Activated CD4-positive, CD25-positive, alpha-beta regulatory T cell treated with anti-CD3 and anti-CD28 coated beads, Interleukin-2, amount 50 U/mL, for 24 hours (primary cell): ENCODE measurements at regions not wholly inside any gene's neighbourhood (a gene's known extent, or its start where the extent isn't known, plus 50 kb on each side); places are given as distances from the start of the nearest gene placed in this dataset.
"Not testable (repeated sequence)": the region's sequence is repeated elsewhere in the genome, so short reads cannot be mapped to it uniquely, and the experiment has no call there.

ENCODE experiments used
- ATAC-seq, 2 donors: fragments of 150-1000 bp; cut with Tn5 transposase; one replicate each; pipeline ENCODE4 v1.10.0; 2021; ENCODE audit warnings: mild to moderate bottlenecking in 1 of 2, moderate library complexity in 1 of 2

- no peak for ATAC-seq
Observed at GRCh38 chr6:139754898-139755775, 380.7 kb upstream of the CITED2 start.

GRCh38 chr6:139753198-139753861 is 378.9 kb upstream of the CITED2 start:
- no peak for ATAC-seq

GRCh38 chr6:139752086-139752485 is 377.6 kb upstream of the CITED2 start:
- ATAC-seq, result no peak

GRCh38 chr6:139751179-139751578 is 376.7 kb upstream of the CITED2 start:
- ATAC-seq, result no peak

- no peak for ATAC-seq
Observed at GRCh38 chr6:139748353-139749146, 374.1 kb upstream of the CITED2 start.

GRCh38 chr6:139747154-139747553 is 372.7 kb upstream of the CITED2 start:
- ATAC-seq, result no peak

GRCh38 chr6:139744891-139745290 is 370.4 kb upstream of the CITED2 start:
- no peak for ATAC-seq

GRCh38 chr6:139743664-139744437 is 369.4 kb upstream of the CITED2 start:
- no peak for ATAC-seq

- no peak for ATAC-seq
Observed at GRCh38 chr6:139742671-139743070, 368.2 kb upstream of the CITED2 start.

- ATAC-seq, result no peak
Observed at GRCh38 chr6:139738801-139739455, 364.5 kb upstream of the CITED2 start.

GRCh38 chr6:139736325-139736906 is 362.0 kb upstream of the CITED2 start:
- no peak for ATAC-seq

- ATAC-seq, result no peak
Observed at GRCh38 chr6:139732451-139732850, 358.0 kb upstream of the CITED2 start.

- ATAC-seq, result no peak
Observed at GRCh38 chr6:139730340-139730974, 356.0 kb upstream of the CITED2 start.

- ATAC-seq, result no peak
Observed at GRCh38 chr6:139728876-139729427, 354.5 kb upstream of the CITED2 start.

GRCh38 chr6:139726272-139726671 is 351.8 kb upstream of the CITED2 start:
- ATAC-seq, result not testable (repeated sequence)

- ATAC-seq, result no peak
Observed at GRCh38 chr6:139722530-139722929, 348.1 kb upstream of the CITED2 start.

GRCh38 chr6:139721954-139722353 is 347.5 kb upstream of the CITED2 start:
- no peak for ATAC-seq

GRCh38 chr6:139713900-139714506 is 339.6 kb upstream of the CITED2 start:
- ATAC-seq, result no peak

- no peak for ATAC-seq
Observed at GRCh38 chr6:139713424-139713823, 339.0 kb upstream of the CITED2 start.

GRCh38 chr6:139712830-139713229 is 338.4 kb upstream of the CITED2 start:
- ATAC-seq, result no peak
